ENCODE measurements at regions not wholly inside any gene's neighbourhood (a gene's known extent, or its start where the extent isn't known, plus 50 kb on each side); places are given as distances from the start of the nearest gene placed in this dataset.
"Not testable (repeated sequence)": the region's sequence is repeated elsewhere in the genome, so short reads cannot be mapped to it uniquely, and the experiment has no call there.

DNA sequence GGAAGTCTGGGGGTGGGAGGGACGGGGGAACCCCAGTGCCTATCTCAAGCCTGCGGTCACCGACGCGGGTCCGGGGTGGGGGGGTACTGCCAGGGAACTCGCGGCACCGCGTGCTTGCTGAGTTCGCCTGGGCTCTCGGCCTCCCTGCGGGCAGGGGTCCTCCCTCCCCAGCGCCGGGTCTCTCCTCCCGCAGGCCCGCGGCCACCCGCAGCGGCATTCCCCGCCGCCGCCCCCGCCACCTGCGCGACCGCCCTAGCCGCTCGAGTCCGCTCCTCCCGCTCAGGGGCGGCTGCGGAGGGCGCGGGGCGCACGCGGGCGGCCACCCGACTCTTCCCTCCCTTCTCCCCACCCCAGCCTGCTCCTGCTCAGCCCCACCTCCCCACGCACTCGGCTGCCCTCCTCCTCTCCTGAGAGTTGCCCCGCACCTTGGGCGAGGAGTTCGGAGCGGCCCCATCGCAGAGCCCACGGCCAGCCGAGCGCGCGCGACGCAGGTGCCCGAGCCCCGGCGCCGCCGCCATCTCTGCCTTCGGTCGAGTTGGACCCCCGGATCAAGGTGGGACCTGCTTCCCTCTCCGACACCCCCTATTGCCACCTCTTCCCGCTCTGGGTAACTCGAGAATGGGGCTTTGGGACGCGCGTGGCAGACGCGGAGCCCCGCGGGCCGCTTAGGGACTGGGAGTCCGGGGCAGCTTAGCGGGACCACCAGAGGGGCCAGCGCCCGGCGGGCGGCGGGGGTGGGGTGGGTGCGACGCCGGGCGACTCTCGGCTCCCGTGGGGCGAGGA is 105.0 kb downstream of the LEPR start:
- in situ Hi-C loops (cut with HindIII; ENCODE audit: low pct_ligation_motif_present, low pct_unique_long_range_greater_than_20kb, low sequenced_read_pairs): no loop called here
- DNase-seq: peak; percentile 5

DNA sequence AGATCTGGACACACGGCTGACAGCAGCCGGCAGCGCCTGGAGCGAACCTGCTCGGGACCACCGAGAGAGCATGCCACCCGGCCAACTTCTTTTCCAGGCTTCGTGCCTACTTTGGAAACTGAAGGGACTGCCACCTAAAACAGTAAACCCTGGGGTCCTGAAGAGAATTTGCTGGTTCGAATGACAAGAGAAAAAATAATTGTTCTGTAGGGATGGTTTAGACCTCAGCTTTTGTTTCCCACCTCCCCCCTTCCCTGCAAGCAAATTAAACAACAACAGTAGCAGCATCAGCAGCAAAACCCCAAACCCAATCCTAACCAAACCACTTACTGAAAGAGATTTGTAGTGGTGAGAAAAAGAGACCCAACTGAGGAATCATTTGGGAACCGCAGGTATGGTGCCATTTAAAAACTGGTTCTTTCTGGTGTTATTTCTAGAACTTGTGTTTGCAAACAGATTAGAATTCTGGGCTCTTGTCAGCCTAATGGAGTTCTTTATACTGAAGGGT is 105.6 kb downstream of the LEPR start:
- DNase-seq: no peak
- in situ Hi-C loops (cut with HindIII; ENCODE audit: low pct_ligation_motif_present, low pct_unique_long_range_greater_than_20kb, low sequenced_read_pairs): no loop called here

DNA sequence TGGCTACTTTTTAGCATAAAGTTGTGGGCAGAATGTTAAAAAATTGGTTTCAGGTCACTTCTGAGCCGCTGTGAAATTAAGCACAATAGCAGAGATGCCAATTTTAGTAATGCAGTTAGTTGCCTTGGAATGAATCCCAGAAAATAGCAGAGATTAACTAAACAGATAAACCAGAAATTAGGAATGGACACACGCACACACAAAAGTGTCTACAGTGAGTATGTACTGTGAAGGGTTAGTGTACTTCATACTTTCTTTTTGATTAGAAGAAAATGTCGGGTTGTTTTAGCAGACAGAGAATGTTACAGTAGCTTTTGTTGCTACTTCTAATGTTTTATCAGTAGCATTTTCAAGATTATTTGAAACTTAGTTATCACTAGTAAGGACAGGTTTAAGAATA is 106.7 kb downstream of the LEPR start:
- DNase-seq: no peak
- in situ Hi-C loops (cut with HindIII; ENCODE audit: low pct_ligation_motif_present, low pct_unique_long_range_greater_than_20kb, low sequenced_read_pairs): no loop called here

DNA sequence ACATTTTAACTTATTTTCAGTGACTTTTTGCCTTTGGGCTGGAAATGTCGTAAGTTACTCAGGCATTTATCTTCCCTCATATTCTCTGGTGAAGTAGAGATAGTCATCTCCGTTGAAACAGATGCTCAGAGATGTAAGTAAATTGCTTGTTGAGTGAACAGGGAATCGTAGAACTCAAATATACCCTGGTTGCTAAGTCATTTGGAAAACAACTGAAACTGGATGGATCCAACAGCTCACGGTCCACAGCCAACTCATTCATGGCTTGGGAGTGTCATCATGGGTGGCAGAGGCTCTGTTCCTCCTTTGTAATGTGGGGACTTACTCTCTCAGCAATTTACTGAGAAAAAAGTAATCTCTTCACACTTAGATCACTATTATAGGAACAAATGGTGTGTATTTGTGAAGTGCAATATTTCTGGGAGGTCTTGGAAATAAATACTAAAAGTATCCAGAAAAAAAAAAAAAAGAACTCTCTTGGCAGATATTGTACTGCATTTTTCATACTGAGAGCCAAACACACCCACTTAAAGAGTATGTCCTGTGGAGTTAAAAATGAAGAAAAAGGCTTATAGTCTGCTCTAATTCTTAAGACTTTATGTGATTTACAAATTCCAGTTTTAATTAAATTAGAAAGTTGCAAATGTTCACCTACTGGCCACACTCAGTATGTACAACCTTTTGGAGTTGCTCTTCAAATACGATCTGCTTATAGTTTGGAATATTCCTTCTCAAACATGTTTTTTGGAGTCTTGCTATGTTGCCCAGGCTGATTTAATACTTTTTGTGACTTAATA is 107.4 kb downstream of the LEPR start:
- no peak for DNase-seq
- in situ Hi-C loops (cut with HindIII; ENCODE audit: low pct_ligation_motif_present, low pct_unique_long_range_greater_than_20kb, low sequenced_read_pairs): no loop called here

DNA sequence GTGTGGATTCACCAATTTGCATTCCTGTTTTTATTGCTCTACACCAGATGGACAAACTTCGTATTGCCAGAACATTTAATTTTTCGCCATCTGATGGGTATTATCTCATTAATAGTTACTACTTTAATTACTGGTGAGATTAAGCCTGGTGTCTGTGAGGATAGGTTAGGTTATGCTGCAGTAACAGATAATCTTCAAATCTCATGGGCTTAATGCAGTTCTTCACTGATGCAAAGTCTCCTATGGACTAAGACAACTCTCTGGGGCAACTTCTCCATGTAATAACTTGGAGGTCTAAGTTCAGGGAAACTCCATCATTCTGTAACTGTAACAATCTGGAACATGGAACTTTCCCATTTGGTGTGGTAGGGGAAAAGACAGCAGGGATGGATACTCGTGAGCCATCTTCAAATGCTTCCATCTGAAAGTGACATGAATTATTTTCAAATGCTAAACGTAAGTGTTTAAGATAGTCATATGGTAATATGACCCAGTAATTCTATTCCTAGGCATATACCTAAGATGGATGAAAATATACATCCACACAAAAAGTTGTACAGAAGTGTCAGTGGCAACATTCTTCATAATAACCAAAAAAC is 111.6 kb downstream of the LEPR start:
- no peak for DNase-seq
- in situ Hi-C loops (cut with HindIII; ENCODE audit: low pct_ligation_motif_present, low pct_unique_long_range_greater_than_20kb, low sequenced_read_pairs): no loop called here

DNA sequence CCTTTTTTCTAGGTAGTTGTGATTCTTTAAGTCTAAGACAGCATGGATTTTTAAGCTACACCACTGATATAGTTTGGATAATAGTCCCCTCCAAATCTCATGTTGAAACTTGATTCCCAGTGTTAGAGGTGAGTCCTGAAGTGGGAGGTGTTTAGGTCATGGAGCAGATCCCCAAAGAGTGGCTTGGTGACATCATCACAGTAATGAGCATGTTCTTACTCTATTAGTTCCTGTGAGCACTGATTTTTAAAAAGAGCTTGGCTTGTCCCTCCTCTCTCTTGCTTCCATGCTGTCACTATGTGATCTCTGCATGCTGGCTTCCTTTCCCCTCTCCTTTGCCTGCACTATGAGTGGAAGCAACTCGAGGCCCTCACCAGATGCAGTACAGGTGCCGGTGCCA is 115.5 kb downstream of the LEPR start:
- no peak for DNase-seq
- in situ Hi-C loops (cut with HindIII; ENCODE audit: low pct_ligation_motif_present, low pct_unique_long_range_greater_than_20kb, low sequenced_read_pairs): no loop called here

DNA sequence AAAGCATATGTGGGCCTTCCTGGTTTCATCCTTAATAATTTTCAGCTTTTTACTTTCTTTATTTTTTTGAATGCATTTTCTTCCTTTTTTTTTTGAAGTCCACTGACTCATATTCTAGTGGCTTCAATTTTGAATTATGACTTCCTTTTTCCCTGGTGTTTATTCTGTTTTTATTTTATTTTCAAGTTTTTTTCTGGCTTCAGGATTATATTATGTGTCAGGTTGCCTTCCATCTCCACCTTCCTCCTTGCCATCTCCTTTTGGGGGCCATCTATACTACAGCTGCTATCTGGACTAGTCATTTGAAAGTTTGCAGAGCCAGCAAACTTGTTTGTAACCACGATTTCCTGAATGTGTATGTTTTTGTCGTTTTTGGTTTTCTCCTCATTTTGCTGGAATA is 117.6 kb downstream of the LEPR start:
- no peak for DNase-seq
- in situ Hi-C loops (cut with HindIII; ENCODE audit: low pct_ligation_motif_present, low pct_unique_long_range_greater_than_20kb, low sequenced_read_pairs): no loop called here

DNA sequence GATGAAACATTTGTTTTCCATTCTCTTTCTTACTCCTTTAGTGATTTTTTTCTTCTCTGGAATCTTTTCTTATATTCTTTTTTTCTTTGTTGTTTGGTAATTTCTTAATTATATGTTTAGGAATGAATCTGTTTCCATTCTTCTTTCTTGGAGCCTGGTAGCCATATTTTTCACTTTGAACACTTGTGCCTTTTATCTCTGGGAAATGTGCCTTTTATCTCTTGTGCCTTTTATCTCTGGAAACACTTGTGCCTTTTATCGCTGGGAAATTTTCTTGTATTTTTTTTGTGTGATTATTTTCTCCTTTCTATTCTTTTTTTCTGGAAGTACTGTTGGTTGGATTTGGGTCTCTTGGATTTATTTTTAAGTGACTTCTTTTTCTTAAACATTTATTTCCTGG is 118.2 kb downstream of the LEPR start:
- in situ Hi-C loops (cut with HindIII; ENCODE audit: low pct_ligation_motif_present, low pct_unique_long_range_greater_than_20kb, low sequenced_read_pairs): no loop called here
- DNase-seq: no peak

DNA sequence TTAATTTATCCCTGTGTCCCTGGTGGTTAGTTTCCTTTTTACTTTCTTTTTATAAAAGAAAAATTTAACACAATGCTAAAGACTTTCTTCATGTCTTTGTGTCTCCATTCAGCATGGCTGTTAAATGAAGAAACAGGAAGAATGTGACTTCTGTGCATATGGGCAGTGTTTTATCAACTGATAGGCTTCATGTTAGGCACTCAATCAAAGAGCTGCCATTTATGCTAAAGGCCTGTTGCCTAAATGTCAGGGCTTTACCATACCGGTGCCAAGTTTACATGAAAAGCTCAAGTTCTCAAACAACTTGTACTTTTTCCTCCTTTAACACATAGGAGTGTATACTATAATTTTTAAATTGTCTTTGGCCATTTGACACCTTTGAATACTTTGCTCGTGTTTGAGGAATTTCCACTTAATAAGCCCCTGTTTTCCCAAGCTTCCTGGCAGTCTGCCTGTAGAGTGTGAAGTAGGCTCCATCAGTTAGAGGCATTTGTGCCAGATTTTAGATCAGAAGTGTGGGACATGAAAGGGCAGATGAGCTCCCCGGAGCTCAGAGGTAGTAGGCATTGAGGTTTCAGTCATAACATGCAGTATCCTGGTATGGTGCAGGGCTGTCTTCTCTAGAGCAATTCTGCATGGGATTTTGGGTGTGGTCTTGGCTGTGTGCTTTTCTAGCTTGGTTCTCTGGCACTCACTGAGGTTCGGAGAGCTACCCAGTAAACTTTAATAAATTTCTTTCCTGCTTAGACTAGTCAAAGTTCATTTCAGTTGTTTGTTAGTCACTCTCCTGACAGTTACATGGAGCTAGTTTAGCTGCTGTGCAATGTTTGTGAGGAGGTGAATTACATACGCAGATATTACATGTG is 119.0 kb downstream of the LEPR start:
- in situ Hi-C loops (cut with HindIII; ENCODE audit: low pct_ligation_motif_present, low pct_unique_long_range_greater_than_20kb, low sequenced_read_pairs): no loop called here
- DNase-seq: no peak

DNA sequence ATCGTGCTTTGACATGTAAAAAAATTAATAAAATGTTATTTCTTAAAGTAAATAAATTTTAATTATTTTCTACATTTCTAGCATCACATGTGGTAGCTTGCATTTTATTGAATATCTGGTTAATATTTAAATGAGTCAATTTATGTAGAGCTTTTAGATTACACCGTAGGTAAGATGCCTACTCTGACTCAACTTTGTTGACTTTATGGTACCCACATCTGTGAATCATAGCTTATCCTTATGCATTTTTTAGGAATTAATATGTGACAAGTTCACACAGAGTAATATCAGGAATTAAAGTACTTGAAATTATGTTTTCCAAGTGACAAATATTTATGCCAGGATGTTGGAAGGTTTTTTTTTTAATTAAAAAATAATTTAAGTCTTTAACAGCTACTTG is 120.7 kb downstream of the LEPR start:
- no peak for DNase-seq
- in situ Hi-C loops (cut with HindIII; ENCODE audit: low pct_ligation_motif_present, low pct_unique_long_range_greater_than_20kb, low sequenced_read_pairs): no loop called here

DNA sequence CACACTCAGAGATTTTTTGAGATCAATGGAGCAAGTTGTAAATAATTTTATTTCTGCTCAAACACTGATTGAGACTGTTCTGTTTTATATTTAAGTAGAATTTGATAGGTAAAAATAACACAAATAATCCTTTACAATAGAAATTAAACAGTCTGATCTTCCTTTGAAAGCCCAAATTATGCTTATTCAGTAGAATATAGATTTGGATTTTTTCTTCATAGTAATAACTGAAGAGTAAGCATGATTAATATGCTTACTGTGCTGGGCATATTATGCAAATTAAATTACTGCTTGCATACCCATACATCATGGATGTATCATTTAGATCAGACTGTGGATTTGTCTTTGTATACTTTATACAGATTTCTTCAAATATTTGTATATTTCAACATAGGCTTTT is 121.4 kb downstream of the LEPR start:
- in situ Hi-C loops (cut with HindIII; ENCODE audit: low pct_ligation_motif_present, low pct_unique_long_range_greater_than_20kb, low sequenced_read_pairs): no loop called here
- DNase-seq: no peak

DNA sequence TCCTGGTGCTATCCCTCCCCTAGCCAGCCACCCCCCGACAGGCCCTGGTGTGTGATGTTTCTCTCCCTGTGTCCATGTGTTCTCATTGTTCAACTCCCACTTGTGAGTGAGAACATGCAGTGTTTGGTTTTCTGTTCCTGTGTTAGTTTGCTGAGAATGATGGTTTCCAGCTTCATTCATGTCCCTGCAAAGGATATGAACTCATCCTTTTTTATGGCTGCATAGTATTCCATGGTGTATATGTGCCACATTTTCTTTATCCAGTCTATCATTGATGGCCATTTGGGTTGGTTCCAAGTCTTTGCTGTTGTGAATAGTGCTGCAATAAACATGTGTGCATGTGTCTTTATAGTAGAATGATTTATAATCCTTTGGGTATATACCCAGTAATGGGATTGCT is 122.1 kb downstream of the LEPR start:
- in situ Hi-C loops (cut with HindIII; ENCODE audit: low pct_ligation_motif_present, low pct_unique_long_range_greater_than_20kb, low sequenced_read_pairs): not testable (repeated sequence)

DNA sequence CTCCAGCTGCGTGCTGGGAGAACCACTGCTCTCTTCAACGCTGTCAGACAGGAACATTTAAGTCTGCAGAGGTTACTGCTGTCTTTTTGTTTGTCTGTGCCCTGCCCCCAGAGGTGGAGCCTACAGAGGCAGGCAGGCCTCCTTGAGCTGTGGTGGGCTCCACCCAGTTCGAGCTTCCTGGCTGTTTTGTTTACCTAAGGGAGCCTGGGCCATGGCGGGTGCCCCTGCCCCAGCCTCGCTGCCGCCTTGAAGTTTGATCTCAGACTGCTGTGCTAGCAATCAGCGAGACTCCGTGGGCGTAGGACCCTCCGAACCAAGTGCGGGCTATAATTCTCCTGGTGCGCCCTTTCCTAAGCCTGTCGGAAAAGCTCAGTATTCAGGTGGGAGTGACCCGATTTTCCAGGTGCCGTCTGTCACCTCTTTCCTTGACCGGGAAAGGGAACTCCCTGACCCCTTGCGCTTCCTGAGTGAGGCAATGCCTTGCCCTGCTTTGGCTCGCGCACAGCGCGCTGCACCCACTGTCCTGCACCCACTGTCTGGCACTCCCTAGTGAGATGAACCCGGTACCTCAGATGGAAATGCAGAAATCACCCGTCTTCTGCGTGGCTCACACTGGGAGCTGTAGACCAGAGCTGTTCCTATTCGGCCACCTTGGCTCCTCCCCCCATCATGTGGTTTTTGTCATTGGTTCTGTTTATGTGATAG is 130.0 kb downstream of the LEPR start:
- in situ Hi-C loops (cut with HindIII; ENCODE audit: low pct_ligation_motif_present, low pct_unique_long_range_greater_than_20kb, low sequenced_read_pairs); DNase-seq: not testable (repeated sequence)

More for the DNA sequence above, 122.1 kb downstream of the LEPR start:
- DNase-seq: not testable (repeated sequence)

DNA sequence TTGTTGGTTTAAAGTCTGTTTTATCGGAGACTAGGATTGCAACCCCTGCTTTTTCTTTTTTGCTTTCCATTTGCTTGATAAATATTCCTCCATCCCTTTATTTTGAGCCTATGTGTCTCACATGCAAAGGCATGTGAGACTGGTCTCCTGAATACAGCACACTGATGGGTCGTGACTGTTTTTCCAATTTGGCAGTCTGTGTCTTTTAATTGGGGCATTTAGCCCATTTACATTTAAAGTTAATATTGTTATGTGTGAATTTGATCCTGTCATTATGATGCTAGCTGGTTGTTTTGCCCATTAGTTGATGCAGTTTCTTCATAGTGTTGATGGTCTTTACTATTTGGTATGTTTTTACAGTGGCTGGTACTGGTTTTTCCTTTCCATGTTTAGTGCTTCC is 132.0 kb downstream of the LEPR start:
- DNase-seq; in situ Hi-C loops (cut with HindIII; ENCODE audit: low pct_ligation_motif_present, low pct_unique_long_range_greater_than_20kb, low sequenced_read_pairs): not testable (repeated sequence)

DNA sequence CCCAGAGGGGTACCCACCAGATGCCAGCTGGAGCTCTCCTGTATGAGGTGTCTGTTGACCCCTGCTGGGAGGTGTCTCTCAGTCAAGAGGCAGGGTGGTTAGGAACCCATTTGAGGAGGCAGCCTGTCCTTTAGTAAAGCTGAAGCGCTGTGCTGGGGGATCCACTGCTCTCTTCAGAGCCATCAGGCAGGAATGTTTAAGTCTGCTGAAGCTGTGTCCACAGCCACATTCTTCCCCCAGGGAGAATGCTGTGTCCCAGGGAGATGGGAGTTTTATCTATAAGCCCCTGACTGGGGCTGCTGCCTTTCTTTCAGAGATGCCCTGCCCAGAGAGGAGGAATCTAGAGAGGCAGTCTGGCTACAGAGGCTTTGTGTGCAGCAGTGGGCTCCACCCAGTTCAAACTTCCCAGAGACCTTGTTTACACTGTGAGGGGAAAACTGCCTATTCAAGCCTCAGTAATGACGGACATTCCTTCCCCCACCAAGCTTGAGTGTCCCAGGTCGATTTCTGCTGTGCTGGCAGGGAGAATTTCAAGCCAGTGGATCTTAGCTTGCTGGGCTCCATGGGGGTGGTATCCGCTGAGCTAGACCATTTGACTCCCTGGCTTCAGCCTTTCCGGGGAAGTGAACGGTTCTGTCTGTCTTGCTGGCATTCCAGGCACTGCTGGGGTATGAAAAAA is 133.8 kb downstream of the LEPR start:
- DNase-seq; in situ Hi-C loops (cut with HindIII; ENCODE audit: low pct_ligation_motif_present, low pct_unique_long_range_greater_than_20kb, low sequenced_read_pairs): not testable (repeated sequence)

DNA sequence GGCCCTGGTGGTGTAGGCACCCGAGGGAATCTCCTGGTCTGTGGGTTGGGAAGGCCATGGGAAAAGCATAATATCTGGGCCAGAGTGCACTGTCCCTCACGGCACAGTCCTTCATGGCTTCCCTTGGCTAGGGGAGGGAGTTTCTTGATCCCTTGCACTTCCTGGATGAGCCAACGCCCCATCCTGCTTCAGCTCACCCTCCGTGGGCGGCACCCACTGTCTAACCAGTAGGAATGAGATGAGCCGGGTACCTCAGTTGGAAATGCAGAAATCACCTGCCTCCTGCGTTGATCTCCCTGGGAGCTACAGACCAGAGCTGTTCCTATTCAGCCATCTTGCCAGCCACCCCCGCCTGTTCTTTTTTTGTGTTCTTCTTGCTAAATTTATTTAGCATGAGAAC is 134.4 kb downstream of the LEPR start:
- no peak for DNase-seq
- in situ Hi-C loops (cut with HindIII; ENCODE audit: low pct_ligation_motif_present, low pct_unique_long_range_greater_than_20kb, low sequenced_read_pairs): no loop called here

DNA sequence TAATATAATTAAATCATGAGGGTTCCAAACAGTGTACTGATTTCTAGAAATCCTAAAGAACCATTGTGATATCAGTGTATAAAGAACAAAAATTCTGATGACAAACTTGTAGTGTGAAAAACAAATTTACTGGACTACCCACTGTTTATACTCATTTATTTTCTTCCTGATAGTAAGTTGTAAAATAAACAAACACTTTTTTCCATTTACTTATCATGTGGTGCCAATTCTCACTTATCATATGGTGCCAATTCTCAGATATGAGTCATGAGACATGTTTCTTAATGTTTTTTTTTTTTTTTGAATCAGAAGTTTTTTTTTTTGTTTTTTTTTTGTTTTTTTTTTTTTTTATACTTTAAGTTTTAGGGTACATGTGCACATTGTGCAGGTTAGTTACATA is 137.7 kb downstream of the LEPR start:
- no peak for DNase-seq
- in situ Hi-C loops (cut with HindIII; ENCODE audit: low pct_ligation_motif_present, low pct_unique_long_range_greater_than_20kb, low sequenced_read_pairs): no loop called here

All from ACHN (cell line).